NCI-H146 treated with DMSO at 0.1 percent for 48 hours (cell line): ENCODE measurements at regions not wholly inside any gene's neighbourhood (a gene's known extent, or its start where the extent isn't known, plus 50 kb on each side); places are given as distances from the start of the nearest gene placed in this dataset.
A peak's percentile ranks its signal among the peaks of the same experiment; 100 is the strongest.

Experiments
- DNase-seq: peaks from one replicate; lab custom pipeline; 2025; ENCODE audit not compliant: unreplicated experiment; lab: John Stamatoyannopoulos, UW

- no peak for DNase-seq
Observed at GRCh38 chr3:132232231-132232792, 84.9 kb upstream of the ACP3 start.

- DNase-seq = no peak
Observed at GRCh38 chr3:132236701-132237651, 80.2 kb upstream of the ACP3 start.

- DNase-seq = no peak
Observed at GRCh38 chr3:132237652-132238032, 79.6 kb upstream of the ACP3 start.

- no peak for DNase-seq
Observed at GRCh38 chr3:132239587-132239986, 77.6 kb upstream of the ACP3 start.

- no peak for DNase-seq
Observed at GRCh38 chr3:132241776-132242514, 75.3 kb upstream of the ACP3 start.

GRCh38 chr3:132242790-132243189 lies 74.4 kb upstream of the ACP3 start:
- DNase-seq = no peak

- DNase-seq = no peak
Observed at GRCh38 chr3:132245552-132246142, 71.6 kb upstream of the ACP3 start.

GRCh38 chr3:132246212-132246611 lies 71.0 kb upstream of the ACP3 start:
- no peak for DNase-seq

- no peak for DNase-seq
Observed at GRCh38 chr3:132247211-132247610, 70.0 kb upstream of the ACP3 start.

- no peak for DNase-seq
Observed at GRCh38 chr3:132248490-132248889, 68.7 kb upstream of the ACP3 start.

GRCh38 chr3:132253262-132253878 lies 63.8 kb upstream of the ACP3 start:
- peak; percentile 54 for DNase-seq

GRCh38 chr3:132254076-132254755 lies 63.0 kb upstream of the ACP3 start:
- DNase-seq = no peak

- DNase-seq = no peak
Observed at GRCh38 chr3:132255041-132255745, 62.0 kb upstream of the ACP3 start.

GRCh38 chr3:132256989-132257388 lies 60.2 kb upstream of the ACP3 start:
- peak; percentile 62 for DNase-seq

GRCh38 chr3:132261506-132261905 lies 55.7 kb upstream of the ACP3 start:
- no peak for DNase-seq

GRCh38 chr3:132262305-132262704 lies 54.9 kb upstream of the ACP3 start:
- DNase-seq = no peak

GRCh38 chr3:132262956-132263355 lies 54.3 kb upstream of the ACP3 start:
- DNase-seq = no peak

- DNase-seq = no peak
Observed at GRCh38 chr3:132265028-132265427, 52.2 kb upstream of the ACP3 start.

GRCh38 chr3:132265488-132265887 lies 51.7 kb upstream of the ACP3 start:
- no peak for DNase-seq
